Adrenal gland (tissue), 9 donors: ENCODE measurements at regions not wholly inside any gene's neighbourhood (a gene's known extent, or its start where the extent isn't known, plus 50 kb on each side); places are given as distances from the start of the nearest gene placed in this dataset.
"Not testable (repeated sequence)": the region's sequence is repeated elsewhere in the genome, so short reads cannot be mapped to it uniquely, and the experiment has no call there.

Source experiments
- DNase-seq, 7 donors: peaks; one replicate each; pipeline ENCODE4 v3.0.0-alpha.2; 2019 to 2020
- H3K27ac ChIP-seq, 5 donors: fragments of 200-600 bp; sonication (generic) in 4 of 5; 1 replicate in 3 of 5; 2 replicates in 2 of 5; pipeline versions ENCODE4 v1.5.1 to v1.8.0; 2016 to 2020; ENCODE audit warnings: mild to moderate bottlenecking in 1 of 5
- H3K27me3 ChIP-seq: fragments of 200-600 bp; 2 replicates; pipeline ENCODE4 v1.8.0; 2021
- H3K36me3 ChIP-seq, 2 donors: fragments of 200-600 bp; replicated peaks in 1 of 2; 1 replicate in 1 of 2; 2 replicates in 1 of 2; pipeline versions ENCODE4 v1.5.1 to v1.8.0; 2018 to 2022
- H3K4me1 ChIP-seq, 2 donors: fragments of 200-600 bp; replicated peaks in 1 of 2; 1 replicate in 1 of 2; 2 replicates in 1 of 2; pipeline versions ENCODE4 v1.5.1 to v1.8.0; 2018 to 2021
- H3K4me3 ChIP-seq, 4 donors: fragments of 200-600 bp; sonication (generic) in 3 of 4; one replicate each; pipeline ENCODE4 v1.5.1; 2016 to 2018
- H3K9me3 ChIP-seq, 3 donors: fragments of 200-600 bp; sonication (generic) in 1 of 3; replicated peaks in 1 of 3; 1 replicate in 2 of 3; 2 replicates in 1 of 3; pipeline versions ENCODE4 v1.5.1 to v1.8.0; 2016 to 2021
- POLR2A ChIP-seq, 2 donors: fragments of 450-650 bp; IDR thresholded peaks; one replicate each; pipeline ENCODE4 v1.6.1; 2017; ENCODE audit warnings: antibody characterized with exemption in 2 of 2, mild to moderate bottlenecking in 2 of 2, moderate library complexity in 1 of 2
- WGBS, 4 donors: extraction: QIAGEN DNeasy Blood & Tissue Kit in 2 of 4; methylation state at CpG; one replicate each; pipeline versions ENCODE4 v1.1.5 to v1.1.7; 2013 to 2017; 5-methylcytosine and 5-hydroxymethylcytosine counted together
- intact Hi-C, 2 donors: fragments of 100-400 bp; cut with DNase I; formaldehyde crosslinking; loops; one replicate each; pipeline versions ENCODE4 v1.14.1 to v1.15.0; 2022 to 2023
- TF ChIP-seq, protein P1 (sequence below), 6 experiments: fragments of 450-650 bp in 4 of 6; fragments of 200-600 bp in 2 of 6; sonication (generic) in 1 of 6; IDR thresholded peaks; 1 replicate in 5 of 6; 2 replicates in 1 of 6; pipeline versions ENCODE4 v1.5.1 to v1.8.0; 2016 to 2021; ENCODE audit warnings: antibody characterized with exemption in 6 of 6, mild to moderate bottlenecking in 2 of 6, moderate library complexity in 1 of 6
- donor health status: healthy with polysubstance abuse.
- donor health status: Bipolar disorder and iron deficiency.
- donor health status: DM: yes; HTN: yes; CAD: no.
- donor health status: DM: no; HTN: no; CAD: no.
- donor health status: DM: no; HTN: no; CAD: no.

DNA sequence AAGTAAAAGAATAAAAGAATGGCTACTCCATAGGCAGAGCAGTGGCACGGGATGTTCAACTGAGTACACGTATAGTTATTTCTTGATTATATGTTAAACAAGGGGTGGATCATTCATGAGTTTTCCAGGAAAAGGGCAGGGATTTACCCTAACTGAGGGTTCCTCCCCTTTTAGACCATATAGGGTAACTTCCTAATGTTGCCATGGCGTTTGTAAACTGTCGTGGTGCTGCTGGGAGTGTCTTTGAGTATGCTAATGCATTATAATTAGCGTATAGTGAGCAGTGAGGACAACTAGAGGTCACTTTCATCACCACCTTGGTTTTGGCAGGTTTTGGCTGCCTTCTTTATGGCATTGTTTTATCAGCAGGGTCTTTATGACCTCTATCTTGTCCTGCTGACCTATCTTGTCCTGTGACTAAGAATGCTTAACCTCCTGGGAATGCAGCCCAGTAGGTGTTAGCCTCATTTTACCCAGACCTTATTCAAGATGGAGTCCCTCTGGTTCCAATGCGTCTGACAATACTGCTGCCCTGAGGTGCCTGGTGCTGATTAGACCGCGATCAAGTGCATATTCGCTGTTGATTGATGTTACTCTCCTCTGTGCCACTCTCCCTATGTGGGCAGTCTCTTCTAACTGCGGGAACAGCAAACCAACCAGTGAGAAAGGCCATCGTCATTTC lies 67.6 kb upstream of the AMN1 start:
- Histone ChIP-seq H3K27me3 (no peaks in the 10 kb centered on the region), H3K27ac (no peak overlapping the region)

DNA sequence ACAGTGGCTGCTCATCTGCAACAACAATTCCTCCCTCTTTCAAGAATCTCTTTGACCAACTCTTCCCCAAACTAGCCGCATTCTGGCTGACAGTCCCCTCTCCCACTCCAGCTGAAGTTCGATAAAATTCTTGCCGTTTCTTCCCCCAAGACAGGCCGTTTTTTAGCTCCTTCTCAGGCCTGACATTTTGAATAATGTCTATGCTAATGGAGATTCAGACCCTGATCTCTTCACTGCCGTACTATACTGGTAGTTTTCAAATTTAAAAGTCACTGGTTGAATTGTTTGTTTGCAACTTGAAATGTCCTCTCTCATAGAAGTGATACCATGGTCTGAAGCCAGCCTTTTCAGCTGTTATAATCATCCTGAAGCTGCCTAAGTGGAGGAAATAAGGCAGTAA lies 65.9 kb upstream of the AMN1 start:
- H3K9me3 ChIP-seq: no peaks in the 10 kb centered on the region
- intact Hi-C loops: no loop called here
- no peak for DNase-seq
- TF ChIP-seq, protein P1, sequence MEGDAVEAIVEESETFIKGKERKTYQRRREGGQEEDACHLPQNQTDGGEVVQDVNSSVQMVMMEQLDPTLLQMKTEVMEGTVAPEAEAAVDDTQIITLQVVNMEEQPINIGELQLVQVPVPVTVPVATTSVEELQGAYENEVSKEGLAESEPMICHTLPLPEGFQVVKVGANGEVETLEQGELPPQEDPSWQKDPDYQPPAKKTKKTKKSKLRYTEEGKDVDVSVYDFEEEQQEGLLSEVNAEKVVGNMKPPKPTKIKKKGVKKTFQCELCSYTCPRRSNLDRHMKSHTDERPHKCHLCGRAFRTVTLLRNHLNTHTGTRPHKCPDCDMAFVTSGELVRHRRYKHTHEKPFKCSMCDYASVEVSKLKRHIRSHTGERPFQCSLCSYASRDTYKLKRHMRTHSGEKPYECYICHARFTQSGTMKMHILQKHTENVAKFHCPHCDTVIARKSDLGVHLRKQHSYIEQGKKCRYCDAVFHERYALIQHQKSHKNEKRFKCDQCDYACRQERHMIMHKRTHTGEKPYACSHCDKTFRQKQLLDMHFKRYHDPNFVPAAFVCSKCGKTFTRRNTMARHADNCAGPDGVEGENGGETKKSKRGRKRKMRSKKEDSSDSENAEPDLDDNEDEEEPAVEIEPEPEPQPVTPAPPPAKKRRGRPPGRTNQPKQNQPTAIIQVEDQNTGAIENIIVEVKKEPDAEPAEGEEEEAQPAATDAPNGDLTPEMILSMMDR (IDR thresholded peaks at IDR 0.05): no peak
- TF ChIP-seq POLR2A (IDR thresholded peaks at IDR 0.05): no peak
- WGBS, 4 donors: 35 to 50% (median 46%) methylated on average over 5 of the region's 5 CpGs
- H3K27me3 ChIP-seq: no peaks in the 10 kb centered on the region
- no peak overlapping the region for H3K27ac ChIP-seq
- no peaks in the 10 kb centered on the region for H3K4me1 ChIP-seq
- no peak overlapping the region for H3K4me3 ChIP-seq
- no peaks in the 10 kb centered on the region for H3K36me3 ChIP-seq

More for the DNA sequence above, 67.6 kb upstream of the AMN1 start:
- WGBS, 4 donors: 93 to 94% (median 94%) methylated on average over 11 of the region's 11 CpGs
- Histone ChIP-seq H3K4me3 (no peak overlapping the region), H3K36me3 (no peaks in the 10 kb centered on the region), H3K9me3 (no peaks in the 10 kb centered on the region), H3K4me1 (no peaks in the 10 kb centered on the region)
- TF ChIP-seq, protein P1 (IDR thresholded peaks at IDR 0.05): no peak
- TF ChIP-seq POLR2A (IDR thresholded peaks at IDR 0.05): no peak
- intact Hi-C loops: no loop called here
- DNase-seq: no peak

DNA sequence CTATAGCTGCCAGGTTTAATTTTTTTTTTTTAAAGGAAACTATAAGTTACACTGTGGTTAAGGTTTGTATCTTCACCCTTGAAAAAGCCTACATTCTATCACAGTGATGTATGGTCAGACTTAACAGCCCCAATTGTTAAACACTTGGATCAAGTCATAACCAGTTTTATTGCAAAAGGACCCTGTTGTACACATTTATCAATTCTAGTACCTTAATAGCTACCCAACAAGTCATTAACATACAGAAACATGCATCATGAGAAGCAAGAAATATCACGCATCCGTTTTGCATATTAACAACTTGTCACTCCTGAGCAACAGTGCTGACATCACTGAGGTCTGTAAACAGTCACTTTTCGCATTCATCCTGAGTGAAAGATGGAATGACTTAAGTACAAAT lies 62.4 kb upstream of the AMN1 start:
- 72 to 93% (median 86%) methylated on average over 3 of the region's 3 CpGs for WGBS, 4 donors
- H3K4me1 ChIP-seq, H3K27ac ChIP-seq, H3K4me3 ChIP-seq, H3K9me3 ChIP-seq, H3K36me3 ChIP-seq, DNase-seq, H3K27me3 ChIP-seq, intact Hi-C loops: not testable (repeated sequence)

DNA sequence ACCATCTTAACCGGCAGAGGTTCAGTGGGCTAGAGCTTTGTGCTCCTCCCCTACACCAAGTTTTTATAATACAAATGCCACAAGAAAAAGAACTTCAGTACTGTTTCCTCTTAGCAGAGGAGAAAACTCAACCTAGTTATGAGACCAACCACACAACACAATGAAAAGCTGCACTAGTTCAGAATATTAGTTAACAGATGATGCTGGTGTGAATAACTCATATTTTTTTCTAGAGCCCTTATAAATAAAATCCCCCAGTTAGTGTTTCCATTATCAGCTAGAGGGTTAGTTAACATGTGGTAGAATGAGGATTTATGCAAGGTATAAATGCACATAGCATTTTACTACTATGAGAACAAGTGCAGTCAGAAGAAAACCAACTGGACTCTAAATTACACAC lies 61.9 kb upstream of the AMN1 start:
- no peaks in the 10 kb centered on the region for H3K4me1 ChIP-seq
- no peaks in the 10 kb centered on the region for H3K9me3 ChIP-seq
- intact Hi-C loops: no loop called here

More for the DNA sequence above, 61.9 kb upstream of the AMN1 start:
- H3K4me3 ChIP-seq: no peak overlapping the region
- TF ChIP-seq POLR2A (IDR thresholded peaks at IDR 0.05): no peak
- TF ChIP-seq, protein P1 (IDR thresholded peaks at IDR 0.05): no peak
- H3K27ac ChIP-seq: no peak overlapping the region
- 0 to 37% (median 3%) methylated on average over 1 of the region's 1 CpG for WGBS, 4 donors
- DNase-seq: no peak
- no peaks in the 10 kb centered on the region for H3K27me3 ChIP-seq
- H3K36me3 ChIP-seq: no peaks in the 10 kb centered on the region
